GM19463 (cell line): ENCODE measurements at regions not wholly inside any gene's neighbourhood (a gene's known extent, or its start where the extent isn't known, plus 50 kb on each side); places are given as distances from the start of the nearest gene placed in this dataset.
"Not testable (repeated sequence)": the region's sequence is repeated elsewhere in the genome, so short reads cannot be mapped to it uniquely, and the experiment has no call there.

Experiments used
- ATAC-seq: cut with Tn5 transposase; IDR thresholded peaks from one replicate; pipeline ENCODE4 v1.9.1; 2021; ENCODE audit warnings: mild to moderate bottlenecking, moderate library complexity; ENCODE audit not compliant: unreplicated experiment

DNA sequence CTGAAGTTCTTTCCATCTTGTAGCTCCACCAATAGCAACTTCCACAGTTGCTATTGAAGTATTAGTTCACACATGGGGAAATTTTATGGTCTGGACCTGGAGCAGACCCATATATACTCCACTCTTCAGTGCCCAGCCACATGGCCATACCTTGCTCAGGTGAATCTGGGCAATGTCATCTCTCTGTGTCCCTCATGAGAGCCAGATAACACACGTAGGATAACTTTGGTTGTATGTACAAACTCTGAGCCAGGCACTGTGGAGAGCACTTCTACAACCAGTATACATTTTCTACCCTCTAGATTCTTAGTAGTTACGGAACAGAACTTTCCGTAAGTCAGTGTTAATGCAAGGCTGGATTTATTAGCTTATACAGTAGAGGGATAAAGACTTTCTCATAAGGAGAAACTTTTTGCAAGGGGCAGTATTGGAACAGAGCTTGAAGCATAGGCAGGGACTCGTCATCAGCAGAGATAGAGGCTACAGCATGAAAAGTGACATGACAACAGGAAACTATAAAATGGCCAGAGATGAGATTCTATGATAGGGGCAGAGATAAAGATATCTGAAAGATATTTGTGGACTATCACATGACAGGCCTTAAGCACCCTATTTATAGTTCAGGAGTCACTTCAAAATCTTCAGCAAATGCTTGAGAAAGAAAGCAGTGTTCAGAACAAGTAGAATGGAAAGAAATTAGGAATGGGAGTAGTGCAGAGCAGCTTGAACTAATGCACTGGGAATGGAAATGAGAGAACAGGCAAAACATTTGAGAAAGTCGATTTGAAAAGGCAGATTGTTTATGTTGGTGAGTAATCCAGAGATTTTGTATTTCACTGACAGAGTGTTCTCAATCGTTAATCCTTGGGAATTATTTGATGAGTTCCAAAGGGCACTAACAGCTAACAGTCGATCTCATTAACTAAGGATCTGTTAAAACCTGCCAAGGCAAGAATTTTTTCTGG is 481.8 kb downstream of the USP25 start:
- no peak for ATAC-seq

- no peak for ATAC-seq
These were observed 483.7 kb downstream of the USP25 start for GRCh38 chr21:16213518-16213917.

- no peak for ATAC-seq
These were observed 485.4 kb downstream of the USP25 start for GRCh38 chr21:16215193-16215592.

DNA sequence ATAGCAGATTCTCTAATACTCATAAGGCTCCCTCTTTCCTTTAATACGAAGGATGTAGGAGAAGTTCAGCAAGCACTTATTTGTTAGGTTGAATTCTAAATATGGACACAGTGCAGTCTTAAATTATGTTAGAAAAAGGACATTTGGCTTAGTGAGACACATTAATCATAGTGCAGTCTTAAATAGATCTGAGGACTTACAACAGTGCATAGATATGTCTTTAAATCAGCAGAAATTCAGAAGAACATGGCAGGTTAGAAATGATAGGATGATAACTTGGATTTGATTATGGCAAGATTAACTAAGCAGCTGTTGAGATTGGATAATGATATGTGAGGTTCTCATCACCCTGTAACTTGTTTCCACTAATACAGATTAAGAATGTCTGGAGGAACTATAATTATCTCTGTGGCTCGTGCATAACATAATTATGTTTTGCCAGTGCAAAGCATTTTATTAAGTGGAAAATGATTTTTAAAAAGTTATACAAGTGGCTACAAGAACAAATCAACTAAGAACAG is 485.9 kb downstream of the USP25 start:
- no peak for ATAC-seq

- ATAC-seq = no peak
These were observed 486.6 kb downstream of the USP25 start for GRCh38 chr21:16216288-16216962.

DNA sequence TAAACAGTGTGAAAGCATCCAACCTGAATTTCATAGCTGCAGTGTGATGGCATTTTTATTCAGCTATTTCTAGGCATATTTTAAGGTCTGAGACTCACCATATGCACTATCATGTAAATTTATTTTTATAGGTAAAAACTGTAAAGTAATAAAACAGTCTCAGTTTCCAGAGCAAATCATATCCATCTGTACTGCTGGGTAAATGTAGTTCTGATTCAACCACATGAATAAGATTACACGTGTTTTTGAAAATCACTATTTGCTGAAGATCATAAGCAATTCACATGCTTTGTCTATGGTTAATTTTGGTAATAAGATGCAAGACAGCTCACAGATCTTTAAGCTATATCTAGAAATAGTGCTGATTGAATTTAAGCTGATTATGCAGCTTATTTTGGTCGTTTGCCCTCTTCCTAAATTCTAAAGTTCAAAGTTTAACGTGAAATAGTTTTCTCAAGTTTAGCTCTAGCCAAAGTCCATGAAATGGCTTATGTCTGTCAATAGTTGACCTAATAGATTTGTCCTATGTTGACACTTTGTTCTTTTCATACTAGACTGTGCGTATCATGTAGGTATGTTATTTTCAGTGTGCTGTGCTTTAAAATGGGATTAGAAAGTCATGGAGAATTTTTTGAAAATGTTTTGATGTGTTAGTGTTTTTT is 489.0 kb downstream of the USP25 start:
- ATAC-seq = no peak

DNA sequence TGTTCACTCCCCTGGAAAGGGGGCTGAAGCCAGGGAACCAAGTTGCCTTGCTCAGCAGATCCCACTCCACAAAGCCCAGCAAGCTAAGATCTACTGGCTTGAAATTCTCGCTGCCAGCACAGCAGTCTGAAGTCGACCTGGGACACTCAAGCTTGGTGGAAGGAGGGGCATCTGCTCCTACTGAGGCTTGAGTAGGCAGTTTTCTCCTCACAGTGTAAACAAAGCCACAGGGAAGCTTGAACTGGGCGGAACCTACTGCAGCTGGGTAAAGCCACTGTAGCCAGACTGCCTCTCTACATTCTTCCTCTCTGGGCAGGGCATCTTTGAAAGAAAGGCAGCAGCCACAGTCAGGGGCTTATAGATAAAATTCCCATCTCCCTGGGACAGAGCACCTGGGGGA is 495.0 kb downstream of the USP25 start:
- ATAC-seq = not testable (repeated sequence)

DNA sequence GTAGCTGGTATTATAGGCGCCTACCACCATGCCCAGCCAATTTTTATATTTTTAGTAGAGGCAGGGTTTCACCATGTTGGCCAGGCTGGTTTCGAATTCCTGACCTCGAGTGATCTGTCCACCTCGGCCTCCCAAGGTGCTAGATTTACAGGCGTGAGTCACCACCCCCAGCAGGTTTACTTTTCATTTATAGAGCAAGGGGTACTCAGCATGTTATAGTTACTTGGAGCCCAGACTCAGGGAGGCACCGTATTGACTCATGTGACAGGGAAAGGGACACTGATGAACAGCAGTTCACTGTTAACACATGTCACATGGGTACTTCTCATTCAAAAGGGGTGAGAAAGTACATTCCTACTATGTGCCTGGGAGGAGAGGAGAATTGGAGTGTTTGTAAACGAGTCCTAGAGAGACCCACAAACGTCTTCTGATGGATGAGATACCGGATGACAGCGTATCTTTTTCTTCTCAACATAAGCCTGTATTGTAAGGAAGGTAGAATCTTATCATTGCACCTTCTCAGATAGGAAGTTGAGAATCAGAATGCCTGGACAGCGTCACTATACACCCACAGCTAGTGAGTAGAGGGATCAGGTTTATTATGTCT is 510.0 kb downstream of the USP25 start:
- ATAC-seq = no peak

GRCh38 chr21:16241016-16241415 is 511.2 kb downstream of the USP25 start:
- ATAC-seq = no peak

GRCh38 chr21:16241479-16241963 is 511.7 kb downstream of the USP25 start:
- ATAC-seq = no peak

- ATAC-seq = no peak
These were observed 513.6 kb downstream of the USP25 start for GRCh38 chr21:16243396-16243795.

DNA sequence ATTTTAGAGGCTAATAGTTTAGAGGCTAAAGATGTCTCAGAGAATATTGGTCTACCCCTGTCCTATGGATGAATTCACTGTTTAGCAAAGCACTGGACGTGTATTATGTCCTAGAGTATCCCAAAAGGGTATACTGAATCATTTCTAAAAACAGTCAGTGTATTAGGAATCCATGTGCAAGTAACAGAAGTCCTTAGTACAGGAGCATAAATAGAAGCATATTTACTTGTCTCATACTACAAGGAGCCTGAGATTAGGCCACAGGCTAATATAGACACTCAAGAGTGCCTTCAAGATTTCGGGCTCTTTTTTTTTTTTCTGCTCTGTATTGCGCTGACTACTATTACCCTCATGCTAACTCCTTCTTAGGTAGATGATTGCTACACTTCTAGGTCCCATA is 518.9 kb downstream of the USP25 start:
- no peak for ATAC-seq

- no peak for ATAC-seq
These were observed 520.5 kb downstream of the USP25 start for GRCh38 chr21:16250273-16250672.

GRCh38 chr21:16258844-16259611 is 529.2 kb downstream of the USP25 start:
- no peak for ATAC-seq

DNA sequence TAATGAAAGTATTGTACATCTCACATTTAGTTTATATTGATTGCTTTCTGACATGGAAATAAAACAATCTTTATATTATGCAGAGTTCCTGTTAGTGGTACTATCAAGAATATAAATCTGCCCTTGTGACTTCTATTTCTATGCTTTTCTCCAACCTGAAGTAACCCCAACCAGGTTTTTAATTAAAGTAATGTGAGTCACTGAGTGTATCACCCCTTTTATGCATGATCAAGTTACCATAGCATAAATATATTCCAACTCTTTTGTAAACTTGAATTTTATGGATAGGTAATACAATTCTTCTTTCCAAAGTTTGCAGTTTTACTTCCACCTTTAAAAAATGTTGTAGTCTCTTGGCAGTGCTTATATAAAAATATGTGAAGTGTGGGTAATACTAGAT is 532.3 kb downstream of the USP25 start:
- no peak for ATAC-seq

GRCh38 chr21:16264319-16264718 is 534.5 kb downstream of the USP25 start:
- ATAC-seq = no peak

DNA sequence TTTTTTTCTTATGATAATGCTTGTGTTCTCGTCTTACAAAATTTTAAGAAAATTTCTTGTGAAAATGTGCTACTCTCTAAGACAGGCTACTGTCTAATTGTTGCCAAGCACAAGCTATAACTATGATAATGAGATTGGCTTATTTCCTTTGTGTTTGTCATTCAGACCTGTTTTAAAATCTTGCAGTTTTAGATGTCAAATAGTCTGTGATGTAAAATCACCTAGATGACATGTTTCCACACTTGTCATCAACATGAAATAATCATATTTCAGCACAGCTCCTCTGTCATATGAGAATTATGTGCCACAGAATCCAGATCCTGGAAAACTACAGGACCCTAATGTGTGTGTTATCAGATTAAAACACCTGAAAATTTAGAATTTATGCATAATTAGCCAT is 539.7 kb downstream of the USP25 start:
- no peak for ATAC-seq

DNA sequence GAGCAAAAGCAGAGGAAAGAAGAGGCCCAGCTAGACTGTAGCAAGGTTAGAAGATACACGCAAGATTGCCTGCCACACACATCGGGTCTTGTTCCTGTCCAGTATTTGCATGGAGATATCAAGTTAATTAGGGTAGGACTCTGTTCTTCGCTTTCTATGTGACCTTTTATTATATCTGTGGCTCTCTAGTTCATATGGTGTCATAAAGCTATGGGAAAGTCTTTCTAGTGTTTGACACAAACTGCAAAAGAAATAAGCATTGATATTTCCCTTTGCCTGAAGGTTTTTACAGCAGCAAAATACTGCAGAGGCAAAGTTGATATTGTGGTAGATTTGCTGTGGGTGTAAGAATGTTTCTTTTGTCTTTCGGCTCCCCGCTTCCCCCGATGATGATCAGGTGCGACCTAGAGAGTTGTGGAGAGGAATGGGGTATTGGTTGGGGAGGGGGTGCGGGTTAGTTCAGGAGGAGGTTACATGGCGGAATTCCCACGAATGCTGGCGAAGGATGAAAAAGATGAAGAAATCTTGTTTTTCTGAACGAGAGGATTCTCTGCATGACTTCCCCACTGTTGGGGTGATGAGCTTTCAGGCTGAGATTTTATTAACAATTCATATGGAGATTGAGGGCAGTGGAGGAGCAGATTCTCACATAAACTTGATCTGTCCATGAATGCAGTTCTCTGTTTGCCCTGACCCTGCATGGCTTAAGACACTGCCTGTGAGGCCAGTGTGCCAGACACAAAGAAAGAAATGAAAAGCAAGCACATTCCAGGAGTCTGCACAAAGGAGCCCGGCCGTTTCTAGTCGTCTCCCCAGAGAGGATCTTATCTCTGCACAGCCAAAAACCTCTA is 550.2 kb downstream of the USP25 start:
- no peak for ATAC-seq

DNA sequence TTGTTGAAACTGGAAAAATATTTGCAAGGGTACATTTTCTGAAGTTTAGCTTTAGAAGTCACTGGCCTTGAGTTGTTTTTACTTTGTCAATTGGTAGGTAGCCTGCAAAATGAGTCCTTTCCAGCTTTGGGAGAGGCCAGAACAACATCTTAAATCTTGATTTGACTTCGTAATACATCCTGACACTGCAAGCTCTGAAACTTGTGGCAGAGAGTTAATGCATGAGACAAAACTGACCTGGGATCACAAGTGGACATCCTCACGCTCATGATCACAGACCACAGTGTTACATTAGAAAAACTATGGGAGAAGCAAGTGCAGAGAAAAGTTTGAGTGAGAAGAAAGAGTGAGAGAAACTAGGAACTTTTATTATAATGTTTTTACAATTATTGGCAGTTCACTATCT is 550.9 kb downstream of the USP25 start:
- ATAC-seq = no peak
